Loucy (cell line): ENCODE measurements at regions not wholly inside any gene's neighbourhood (a gene's known extent, or its start where the extent isn't known, plus 50 kb on each side); places are given as distances from the start of the nearest gene placed in this dataset.
"Not testable (repeated sequence)": the region's sequence is repeated elsewhere in the genome, so short reads cannot be mapped to it uniquely, and the experiment has no call there.

Experiments
- H2AFZ ChIP-seq: fragments of 200-600 bp; sonication (generic); 2 replicates; pipeline ENCODE4 v1.6.0; 2016; ENCODE audit warnings: antibody characterized with exemption, mild to moderate bottlenecking, low read length, moderate library complexity
- H3F3A ChIP-seq: fragments of 200-600 bp; 2 replicates; pipeline ENCODE4 v1.6.0; 2016; ENCODE audit warnings: antibody characterized with exemption, low read depth, mild to moderate bottlenecking
- H3K27me3 ChIP-seq: fragments of 200-600 bp; sonication (generic); 2 replicates; pipeline ENCODE4 v1.6.1; 2014; ENCODE audit warnings: low read length, mild to moderate bottlenecking; ENCODE audit not compliant: insufficient read depth, poor library complexity, severe bottlenecking
- H3K36me3 ChIP-seq: fragments of 200-600 bp; sonication (generic); 2 replicates; pipeline ENCODE4 v1.6.1; 2016; ENCODE audit warnings: low read length; ENCODE audit not compliant: insufficient read depth
- H3K4me1 ChIP-seq: fragments of 200-600 bp; sonication (generic); 2 replicates; pipeline ENCODE4 v1.5.1; 2014; ENCODE audit warnings: low read length, mild to moderate bottlenecking; ENCODE audit not compliant: insufficient read depth, poor library complexity, severe bottlenecking
- H3K4me2 ChIP-seq: fragments of 200-600 bp; sonication (generic); 2 replicates; pipeline ENCODE4 v1.6.0; 2014; ENCODE audit warnings: antibody characterized with exemption, low read length, low read depth, mild to moderate bottlenecking; ENCODE audit not compliant: poor library complexity, severe bottlenecking
- H3K4me3 ChIP-seq: fragments of 200-600 bp; sonication (generic); 2 replicates; pipeline ENCODE4 v1.5.1; 2014; ENCODE audit warnings: low read length, mild to moderate bottlenecking, mixed read lengths; ENCODE audit not compliant: poor library complexity, severe bottlenecking
- H3K79me2 ChIP-seq: fragments of 200-600 bp; sonication (generic); 2 replicates; pipeline ENCODE4 v1.6.1; 2014; ENCODE audit warnings: low read length; ENCODE audit not compliant: insufficient read depth
- H3K9ac ChIP-seq: fragments of 200-600 bp; sonication (generic); 2 replicates; pipeline ENCODE4 v1.6.0; 2014; ENCODE audit warnings: mild to moderate bottlenecking, low read depth, low read length, moderate library complexity; ENCODE audit not compliant: poor library complexity, severe bottlenecking
- H3K9me2 ChIP-seq: fragments of 200-600 bp; sonication (generic); replicated peaks from 2 replicates; pipeline ENCODE4 v1.6.1; 2016; ENCODE audit warnings: low read depth, low read length, mixed read lengths
- H3K9me3 ChIP-seq: fragments of 200-600 bp; sonication (generic); 2 replicates; pipeline ENCODE4 v1.6.1; 2014; ENCODE audit warnings: mild to moderate bottlenecking, antibody characterized with exemption, low read length, low read depth; ENCODE audit not compliant: insufficient read depth
- H4K20me1 ChIP-seq: fragments of 200-600 bp; sonication (generic); 2 replicates; pipeline ENCODE4 v1.6.0; 2014; ENCODE audit warnings: antibody characterized with exemption, low read length, mild to moderate bottlenecking; ENCODE audit not compliant: insufficient read depth, poor library complexity, severe bottlenecking
- CTCF ChIP-seq: fragments of 200-600 bp; sonication (generic); conservative IDR thresholded peaks from 2 replicates; pipeline ENCODE4 v1.5.1; 2014; ENCODE audit warnings: mild to moderate bottlenecking, antibody characterized with exemption, low read length
- EZH2phosphoT487 ChIP-seq: fragments of 200-600 bp; IDR thresholded peaks from 2 replicates; pipeline ENCODE4 v1.6.1; 2018; ENCODE audit warnings: antibody characterized with exemption, mild to moderate bottlenecking, moderate library complexity, borderline replicate concordance

- H3K4me2 ChIP-seq: no peak overlapping the region
- no peaks in the 10 kb centered on the region for H4K20me1 ChIP-seq
- H3K4me3 ChIP-seq: no peak overlapping the region
- no peaks in the 10 kb centered on the region for H3K9me3 ChIP-seq
- H3K27me3 ChIP-seq: no peaks in the 10 kb centered on the region
- no peaks in the 10 kb centered on the region for H3F3A ChIP-seq
- H3K9me2 ChIP-seq: no peaks in the 10 kb centered on the region
- peaks cover 7% of the 10 kb centered on the region for H3K4me1 ChIP-seq
- H3K36me3 ChIP-seq: no peaks in the 10 kb centered on the region
- H2AFZ ChIP-seq: no peak overlapping the region
- no peak overlapping the region for H3K9ac ChIP-seq
- no peaks in the 10 kb centered on the region for H3K79me2 ChIP-seq
- TF ChIP-seq EZH2phosphoT487 (no peak), CTCF (no peak)
Measured at GRCh38 chr2:75292826-75293225, 93.5 kb upstream of the TACR1 start.

GRCh38 chr2:75290600-75291150 lies 91.4 kb upstream of the TACR1 start:
- no peaks in the 10 kb centered on the region for H3K9me2 ChIP-seq

GRCh38 chr2:75289771-75290170 lies 90.5 kb upstream of the TACR1 start:
- H3K27me3 ChIP-seq: no peaks in the 10 kb centered on the region
- H3K4me3 ChIP-seq: no peak overlapping the region

More at GRCh38 chr2:75290600-75291150, 91.4 kb upstream of the TACR1 start:
- TF ChIP-seq EZH2phosphoT487 (no peak), CTCF (no peak)
- H3K9me3 ChIP-seq: no peaks in the 10 kb centered on the region
- H3F3A ChIP-seq: no peaks in the 10 kb centered on the region
- H3K9ac ChIP-seq: no peak overlapping the region
- H3K27me3 ChIP-seq: no peaks in the 10 kb centered on the region
- no peak overlapping the region for H2AFZ ChIP-seq
- H3K4me1 ChIP-seq: peaks cover 8% of the 10 kb centered on the region
- no peaks in the 10 kb centered on the region for H3K79me2 ChIP-seq
- no peaks in the 10 kb centered on the region for H4K20me1 ChIP-seq
- no peaks in the 10 kb centered on the region for H3K36me3 ChIP-seq
- H3K4me3 ChIP-seq: no peak overlapping the region
- no peak overlapping the region for H3K4me2 ChIP-seq

GRCh38 chr2:75289178-75289577 lies 89.9 kb upstream of the TACR1 start:
- not testable (repeated sequence) for H3K9me2 ChIP-seq, H3K4me2 ChIP-seq, H3K9me3 ChIP-seq, H3K9ac ChIP-seq, H3F3A ChIP-seq, H2AFZ ChIP-seq, H3K79me2 ChIP-seq, H3K4me1 ChIP-seq, H4K20me1 ChIP-seq, H3K36me3 ChIP-seq, H3K27me3 ChIP-seq, H3K4me3 ChIP-seq

More at GRCh38 chr2:75289771-75290170, 90.5 kb upstream of the TACR1 start:
- no peaks in the 10 kb centered on the region for H3K36me3 ChIP-seq
- H3F3A ChIP-seq: no peaks in the 10 kb centered on the region
- H3K4me1 ChIP-seq: peaks cover 8% of the 10 kb centered on the region
- H2AFZ ChIP-seq: no peak overlapping the region
- H3K9me2 ChIP-seq: no peaks in the 10 kb centered on the region
- H4K20me1 ChIP-seq: no peaks in the 10 kb centered on the region
- no peaks in the 10 kb centered on the region for H3K79me2 ChIP-seq
- no peak overlapping the region for H3K4me2 ChIP-seq
- no peak overlapping the region for H3K9ac ChIP-seq
- TF ChIP-seq EZH2phosphoT487 (no peak), CTCF (no peak)
- H3K9me3 ChIP-seq: no peaks in the 10 kb centered on the region
